ENCODE measurements at regions not wholly inside any gene's neighbourhood (a gene's known extent, or its start where the extent isn't known, plus 50 kb on each side); places are given as distances from the start of the nearest gene placed in this dataset.

DNA sequence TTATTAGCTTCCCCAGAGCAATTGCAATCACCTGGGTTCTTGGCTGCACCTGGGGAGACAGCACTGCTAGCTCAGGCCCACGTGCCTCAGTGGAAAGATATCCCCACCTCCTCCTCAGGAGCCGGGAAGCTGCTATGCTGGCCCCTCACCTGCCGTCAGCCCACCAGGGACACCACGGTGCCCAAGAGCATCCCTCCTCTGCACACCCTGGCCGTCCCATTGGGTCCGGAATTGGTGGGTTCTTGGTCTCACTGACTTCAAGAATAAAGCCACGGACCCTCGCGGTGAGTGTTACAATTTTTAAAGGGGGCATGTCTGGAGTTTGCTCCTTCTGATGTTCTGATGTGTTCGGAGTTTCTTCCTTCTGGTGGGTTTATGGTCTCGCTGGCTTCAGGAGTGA is 72.3 kb upstream of the MEF2A start:
- no peak for TF ChIP-seq PAX5 (IDR thresholded peaks at IDR 0.05; ENCODE audit: insufficient read depth, low read length, severe bottlenecking)
- no peak for TF ChIP-seq POLR2AphosphoS5 (IDR thresholded peaks at IDR 0.05; ENCODE audit: low read depth, low read length)
- TF ChIP-seq POLR2A (IDR thresholded peaks at IDR 0.05; ENCODE audit: low read depth, low read length), result no peak
- TF ChIP-seq SPI1 (IDR thresholded peaks at IDR 0.05; ENCODE audit: low read depth, low read length), result no peak
- TF ChIP-seq TAF1 (IDR thresholded peaks at IDR 0.05; ENCODE audit: low read depth, low read length), result no peak
- TF ChIP-seq POU2F2 (IDR thresholded peaks at IDR 0.05; ENCODE audit: low read depth, low read length), result no peak
